Fibroblast of the aortic adventitia (primary cell): ENCODE measurements at regions not wholly inside any gene's neighbourhood (a gene's known extent, or its start where the extent isn't known, plus 50 kb on each side); places are given as distances from the start of the nearest gene placed in this dataset.

Experiments used
- DNase-seq: peaks from one replicate; pipeline ENCODE4 v3.0.0-alpha.2; 2010; ENCODE audit warnings: low read depth
- H3K4me3 ChIP-seq: 2 replicates; pipeline ENCODE4 v1.5.1; 2011; ENCODE audit warnings: low read depth, mild to moderate bottlenecking, control low read depth, low read length, moderate library complexity
- CTCF ChIP-seq: IDR thresholded peaks from 2 replicates; pipeline ENCODE4 v1.5.1; 2011; ENCODE audit warnings: mild to moderate bottlenecking, low read length, control low read depth, inconsistent platforms; ENCODE audit not compliant: insufficient read depth

- no peak overlapping the region for H3K4me3 ChIP-seq
- no peak for TF ChIP-seq CTCF
- no peak for DNase-seq
Observed at GRCh38 chr14:51545396-51545795, 106.3 kb upstream of the FRMD6 start.

GRCh38 chr14:51546099-51546498 lies 105.6 kb upstream of the FRMD6 start:
- no peak overlapping the region for H3K4me3 ChIP-seq
- DNase-seq, result peak; percentile 39
- no peak for TF ChIP-seq CTCF

- DNase-seq, result no peak
- no peak for TF ChIP-seq CTCF
- no peak overlapping the region for H3K4me3 ChIP-seq
Observed at GRCh38 chr14:51546603-51547258, 105.0 kb upstream of the FRMD6 start.

GRCh38 chr14:51547260-51547659 lies 104.5 kb upstream of the FRMD6 start:
- peak; percentile 100 for DNase-seq
- TF ChIP-seq CTCF, result no peak
- H3K4me3 ChIP-seq, result no peak overlapping the region

GRCh38 chr14:51547701-51548100 lies 104.0 kb upstream of the FRMD6 start:
- no peak for TF ChIP-seq CTCF
- DNase-seq, result no peak
- H3K4me3 ChIP-seq, result no peak overlapping the region

- DNase-seq, result no peak
- no peak overlapping the region for H3K4me3 ChIP-seq
- TF ChIP-seq CTCF, result no peak
Observed at GRCh38 chr14:51548187-51548586, 103.5 kb upstream of the FRMD6 start.

- no peak overlapping the region for H3K4me3 ChIP-seq
- TF ChIP-seq CTCF, result no peak
- DNase-seq, result peak; percentile 25
Observed at GRCh38 chr14:51550636-51551035, 101.1 kb upstream of the FRMD6 start.
